HG03135 (cell line): ENCODE measurements at regions not wholly inside any gene's neighbourhood (a gene's known extent, or its start where the extent isn't known, plus 50 kb on each side); places are given as distances from the start of the nearest gene placed in this dataset.
A peak's percentile ranks its signal among the peaks of the same experiment; 100 is the strongest.
"Not testable (repeated sequence)": the region's sequence is repeated elsewhere in the genome, so short reads cannot be mapped to it uniquely, and the experiment has no call there.

Experiments
- ATAC-seq: cut with Tn5 transposase; IDR thresholded peaks from one replicate; pipeline ENCODE4 v1.9.1; 2021; ENCODE audit warnings: mild to moderate bottlenecking, moderate library complexity; ENCODE audit not compliant: unreplicated experiment

DNA sequence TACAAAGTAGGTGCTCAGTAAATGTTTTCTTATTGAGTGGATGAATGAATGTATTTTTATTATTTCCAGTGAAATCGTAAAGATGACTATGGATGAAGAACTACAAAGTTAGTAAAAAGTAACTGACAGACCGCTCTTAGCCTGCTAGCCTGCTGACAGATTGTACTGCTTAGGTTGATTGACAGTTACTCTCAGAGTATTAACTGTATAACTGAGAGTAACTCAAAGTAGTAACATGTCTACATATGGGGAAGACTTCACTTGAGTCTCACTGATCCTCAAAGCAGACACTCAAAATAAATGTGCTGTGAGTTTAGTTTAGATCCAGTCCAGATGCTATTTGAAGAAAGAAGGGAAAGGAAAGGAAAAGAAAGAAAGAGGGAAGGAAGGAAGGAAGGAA is 272.3 kb upstream of the AMIGO2 start:
- no peak for ATAC-seq

GRCh38 chr12:47351526-47351925 is 271.8 kb upstream of the AMIGO2 start:
- ATAC-seq, result no peak

- ATAC-seq, result no peak
Observed at GRCh38 chr12:47350062-47350408, 270.3 kb upstream of the AMIGO2 start.

DNA sequence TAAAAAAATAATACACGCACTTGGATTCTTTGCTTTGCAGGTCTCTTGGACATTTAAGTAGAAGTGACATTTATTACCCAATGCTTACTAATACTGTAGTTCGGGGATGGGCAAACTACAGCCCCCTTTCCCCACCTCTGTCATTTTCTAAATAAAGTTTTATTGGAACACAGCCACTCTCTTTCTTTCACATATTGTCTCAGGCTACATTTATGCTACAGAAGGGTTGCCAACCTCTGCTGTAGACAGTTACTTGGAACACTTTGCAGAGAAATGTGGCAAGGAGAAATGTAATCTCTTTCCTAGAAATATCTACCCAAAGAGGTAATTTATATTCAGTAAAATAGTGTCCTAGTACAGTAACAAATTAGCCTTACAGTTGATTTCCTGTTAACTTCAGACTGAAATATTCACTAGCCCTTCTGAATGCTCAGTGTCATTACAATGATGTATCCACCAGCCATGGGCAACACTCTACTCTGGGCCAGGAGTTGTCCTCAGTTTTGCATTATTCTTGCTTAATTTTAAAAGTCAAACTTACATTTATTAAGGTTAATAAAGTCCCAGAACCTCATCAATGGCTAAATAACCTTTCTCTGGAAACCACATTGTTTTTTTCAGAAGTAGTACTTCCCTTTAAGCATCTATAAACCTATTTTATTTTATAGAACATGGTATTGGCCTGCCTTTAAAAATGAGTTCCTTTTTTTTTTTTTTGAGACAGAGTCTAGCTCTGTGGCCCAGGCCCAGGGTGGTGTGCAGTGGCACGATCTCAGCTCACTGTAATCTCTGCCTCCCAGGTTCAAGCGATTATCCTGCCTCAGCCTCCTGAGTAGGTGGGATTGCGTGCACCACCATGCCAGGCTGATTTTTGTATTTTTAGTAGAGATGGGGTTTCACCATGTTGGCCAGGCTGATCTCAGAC is 269.6 kb upstream of the AMIGO2 start:
- no peak for ATAC-seq

- no peak for ATAC-seq
Observed at GRCh38 chr12:47348206-47348605, 268.4 kb upstream of the AMIGO2 start.

DNA sequence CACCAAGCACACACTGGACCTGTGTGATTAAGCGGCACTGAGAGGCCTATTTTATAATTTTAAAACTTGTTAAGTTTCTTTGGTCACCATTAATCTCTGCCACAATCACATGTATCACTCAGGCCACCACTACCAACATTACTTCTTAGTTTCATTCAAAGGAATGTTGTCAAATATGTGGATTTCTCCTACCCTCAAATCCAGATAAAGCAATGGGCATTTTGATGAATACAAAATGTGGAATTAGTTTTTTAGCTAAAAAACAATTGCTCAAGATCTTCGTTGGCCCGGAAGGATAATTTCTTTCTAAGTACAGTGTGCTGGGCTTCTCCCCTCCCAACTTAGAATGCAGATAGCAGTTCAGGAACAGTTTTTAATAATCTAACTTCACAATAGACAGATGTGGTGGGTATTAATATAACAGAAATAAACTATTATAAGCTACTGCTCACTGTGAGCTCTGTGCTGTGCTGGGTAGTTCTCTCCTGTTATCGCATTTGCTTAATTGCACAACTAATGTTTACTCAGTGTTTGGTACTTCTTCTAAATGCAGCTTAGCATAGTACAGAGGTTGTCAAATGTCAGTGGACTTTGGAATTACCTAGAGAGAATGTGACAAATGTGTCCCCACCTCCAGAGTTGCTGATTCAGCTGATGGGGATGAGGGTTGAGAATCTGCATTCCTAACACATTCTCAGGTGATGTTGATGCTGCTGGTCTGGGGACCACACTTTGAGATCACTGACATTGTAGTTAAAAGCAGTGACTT is 266.7 kb upstream of the AMIGO2 start:
- no peak for ATAC-seq

- no peak for ATAC-seq
Observed at GRCh38 chr12:47343684-47344567, 264.2 kb upstream of the AMIGO2 start.

- ATAC-seq, result no peak
Observed at GRCh38 chr12:47340411-47341015, 260.8 kb upstream of the AMIGO2 start.

- no peak for ATAC-seq
Observed at GRCh38 chr12:47337581-47337980, 257.8 kb upstream of the AMIGO2 start.

DNA sequence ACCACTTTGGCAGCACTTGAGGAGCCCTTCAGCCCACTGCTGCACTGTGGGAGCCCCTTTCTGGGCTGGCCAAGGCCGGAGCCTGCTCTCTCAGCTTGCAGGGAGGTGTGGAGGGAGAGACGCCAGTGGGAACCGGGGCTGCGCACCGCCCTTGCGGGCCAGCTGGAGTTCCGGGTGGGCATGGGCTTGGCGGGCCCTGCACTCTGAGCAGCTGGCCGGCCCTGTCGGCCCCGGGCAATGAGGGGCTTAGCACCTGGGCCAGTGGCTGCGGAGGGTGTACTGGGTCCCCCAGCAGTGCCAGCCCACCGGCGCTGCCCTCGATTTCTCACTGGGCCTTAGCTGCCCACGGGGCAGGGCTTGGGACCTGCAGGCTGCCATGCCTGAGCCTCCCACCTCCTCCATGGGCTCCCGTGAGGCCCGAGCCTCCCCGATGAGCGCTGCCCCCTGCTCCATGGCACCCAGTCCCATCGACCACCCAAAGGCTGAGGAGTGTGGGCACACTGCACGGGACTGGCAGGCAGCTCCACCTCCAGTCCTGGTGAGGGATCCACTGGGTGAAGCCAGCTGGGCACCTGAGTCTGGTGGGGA is 253.6 kb upstream of the AMIGO2 start:
- ATAC-seq, result not testable (repeated sequence)

- ATAC-seq, result no peak
Observed at GRCh38 chr12:47328831-47329545, 249.2 kb upstream of the AMIGO2 start.

DNA sequence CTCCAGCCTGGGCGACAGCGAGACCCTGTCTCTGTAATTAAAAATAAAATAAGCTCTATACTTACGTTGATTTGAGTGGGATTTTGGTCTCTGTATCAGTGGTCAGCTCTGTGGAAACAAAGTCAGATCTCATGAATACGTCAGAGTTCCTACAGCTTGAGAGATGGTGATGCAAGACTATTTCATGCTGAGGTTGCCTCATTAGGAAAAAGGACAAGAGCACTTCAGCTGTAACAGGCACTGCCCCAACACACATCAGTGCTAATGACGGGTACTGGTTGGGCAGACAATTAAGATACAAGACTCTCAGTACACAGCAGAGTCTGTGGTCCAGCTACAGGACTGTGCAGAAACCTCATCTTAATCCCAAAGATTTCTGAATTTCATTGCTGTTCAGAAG is 246.4 kb upstream of the AMIGO2 start:
- ATAC-seq, result no peak

- no peak for ATAC-seq
Observed at GRCh38 chr12:47323802-47324201, 244.0 kb upstream of the AMIGO2 start.

DNA sequence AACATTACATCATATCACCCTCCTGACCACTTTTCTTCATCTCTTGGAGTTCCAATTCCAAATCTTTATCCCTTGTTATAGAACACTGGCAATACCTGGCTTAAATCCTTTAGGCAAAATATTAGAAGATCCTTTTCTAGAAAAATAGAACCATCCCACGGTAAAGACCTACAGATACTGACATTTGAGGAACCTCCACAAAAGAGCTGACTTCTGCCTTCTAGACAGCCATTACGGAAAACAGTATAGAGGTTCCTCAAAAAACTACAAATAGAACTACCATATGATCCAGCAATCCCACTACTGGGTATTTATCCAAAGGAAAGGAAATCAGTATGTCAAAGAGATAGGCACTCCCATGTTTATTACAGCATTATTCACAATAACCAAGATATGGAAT is 241.7 kb upstream of the AMIGO2 start:
- ATAC-seq, result no peak

DNA sequence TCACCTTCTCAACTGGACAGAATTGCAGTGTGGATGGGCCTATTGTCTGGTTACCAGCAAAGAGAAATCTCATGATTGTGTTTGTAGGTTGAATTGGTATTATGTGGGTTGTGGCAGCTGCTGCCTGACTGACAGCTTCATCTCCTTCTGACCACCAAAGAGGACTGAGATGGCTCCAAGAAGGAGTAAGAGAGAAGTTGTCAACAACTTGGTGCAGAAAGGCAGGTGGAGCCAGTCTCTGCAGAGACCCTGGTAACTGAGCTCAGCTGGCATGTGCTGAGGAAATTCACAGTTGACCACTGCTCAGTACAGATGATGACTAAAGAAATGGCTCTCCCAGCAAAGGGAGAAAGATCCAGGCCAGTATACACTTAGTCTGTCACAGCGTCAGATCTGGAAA is 240.0 kb upstream of the AMIGO2 start:
- no peak for ATAC-seq

DNA sequence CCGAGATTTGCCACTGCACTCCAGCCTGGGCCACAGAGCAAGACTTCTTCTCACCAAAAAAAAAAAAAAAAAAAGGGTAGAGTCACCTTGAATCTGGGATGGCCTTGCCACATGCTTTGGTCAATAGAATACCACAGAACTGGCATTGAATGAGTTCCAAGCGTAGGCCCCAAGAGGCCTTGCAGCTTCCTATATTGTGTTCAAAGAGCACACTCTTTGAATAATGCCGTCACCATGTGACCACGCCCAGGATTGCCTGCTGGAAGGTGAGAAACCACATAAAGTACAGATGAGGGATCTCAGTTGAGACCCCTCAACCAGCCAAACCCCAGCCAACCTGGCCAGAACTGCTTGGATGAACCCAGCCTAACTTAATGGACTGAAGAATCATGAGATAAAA is 239.2 kb upstream of the AMIGO2 start:
- no peak for ATAC-seq

DNA sequence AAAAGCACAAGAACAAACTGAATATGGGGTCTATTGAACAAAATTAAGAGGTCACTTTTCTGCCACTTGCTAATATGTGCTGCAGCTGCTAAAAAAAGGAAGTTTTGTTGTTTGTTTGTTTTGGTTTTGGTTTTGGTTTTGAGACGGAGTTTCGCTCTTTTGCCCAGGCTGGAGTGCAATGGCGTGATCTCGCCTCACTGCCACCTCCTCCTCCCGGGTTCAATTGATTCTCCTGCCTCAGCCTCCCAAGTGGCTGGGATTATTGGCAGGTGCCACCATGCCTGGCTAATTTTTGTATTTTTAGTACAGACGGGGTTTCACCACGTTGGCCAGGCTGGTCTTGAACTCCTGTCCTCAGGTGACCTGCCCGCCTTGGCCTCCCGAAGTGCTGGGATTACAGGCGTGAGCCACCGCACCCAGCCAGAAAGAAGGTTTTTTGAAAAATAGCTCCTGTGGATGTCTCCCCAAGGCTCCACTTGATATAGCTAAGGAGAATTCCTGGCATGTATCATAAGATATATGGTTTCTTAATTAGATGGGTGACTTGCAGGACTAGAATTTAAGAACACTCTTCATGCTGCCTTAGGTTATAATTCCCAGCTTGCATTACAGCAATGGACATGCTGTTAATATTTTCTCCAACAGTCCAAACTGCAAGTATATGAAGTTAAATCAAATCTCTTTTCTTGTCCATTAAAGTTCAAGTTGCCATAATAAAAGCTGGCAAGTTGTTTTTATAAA is 237.6 kb upstream of the AMIGO2 start:
- peak; percentile 56 for ATAC-seq

DNA sequence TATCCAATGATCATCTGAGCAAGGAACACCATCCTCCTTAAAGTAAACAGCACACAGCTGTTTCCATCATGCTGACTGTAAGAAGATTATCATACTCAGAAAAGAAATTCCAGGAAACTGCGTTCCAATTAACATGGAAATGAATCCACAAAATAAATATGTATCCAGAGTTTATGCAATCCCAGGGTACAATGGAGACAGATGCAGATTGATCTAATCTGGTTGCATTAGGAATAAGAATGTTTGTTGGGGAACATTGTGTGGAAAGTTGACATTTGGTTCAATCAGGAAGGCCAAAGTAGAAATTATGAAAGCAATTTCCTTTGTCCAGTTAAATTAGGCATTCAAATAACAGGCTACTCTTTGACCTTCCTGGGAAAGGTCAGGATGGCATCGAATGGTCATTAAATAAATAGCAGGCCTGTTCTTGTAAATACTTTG is 236.9 kb upstream of the AMIGO2 start:
- ATAC-seq, result no peak

DNA sequence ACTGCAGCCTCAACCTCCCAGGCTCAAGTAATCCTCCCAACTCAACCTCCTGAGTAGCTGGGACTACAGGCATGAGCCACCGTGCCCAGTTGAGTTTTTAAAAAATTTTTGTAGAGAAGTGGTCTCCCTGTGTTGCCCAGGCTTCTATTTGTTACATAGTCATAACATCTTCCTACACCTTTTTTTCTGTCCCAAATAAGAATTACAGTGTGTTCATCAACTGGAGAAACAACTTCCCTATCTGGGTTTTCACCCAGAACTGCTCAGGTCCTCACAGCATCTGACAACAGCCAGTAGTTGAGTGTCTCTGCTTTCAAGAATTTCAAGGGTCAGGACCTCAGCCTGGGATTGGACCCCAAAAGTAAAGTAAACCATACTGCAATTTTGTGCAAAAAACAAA is 235.2 kb upstream of the AMIGO2 start:
- ATAC-seq, result no peak
